SU-DHL-6 (cell line): ENCODE measurements at regions not wholly inside any gene's neighbourhood (a gene's known extent, or its start where the extent isn't known, plus 50 kb on each side); places are given as distances from the start of the nearest gene placed in this dataset.

Experiments used
- CTCF ChIP-seq: fragments of 200-600 bp; sonication (generic); IDR thresholded peaks from one replicate; pipeline ENCODE4 v1.5.1; 2017; ENCODE audit warnings: antibody characterized with exemption, mild to moderate bottlenecking, low read length, moderate library complexity; ENCODE audit not compliant: insufficient read depth, poor library complexity, severe bottlenecking
- EZH2phosphoT487 ChIP-seq: fragments of 200-600 bp; sonication (generic), shearing (Covaris generic); conservative IDR thresholded peaks from 2 replicates; pipeline ENCODE4 v1.6.1; 2018; ENCODE audit warnings: mild to moderate bottlenecking, antibody characterized with exemption, low read length, moderate library complexity, mixed read lengths

DNA sequence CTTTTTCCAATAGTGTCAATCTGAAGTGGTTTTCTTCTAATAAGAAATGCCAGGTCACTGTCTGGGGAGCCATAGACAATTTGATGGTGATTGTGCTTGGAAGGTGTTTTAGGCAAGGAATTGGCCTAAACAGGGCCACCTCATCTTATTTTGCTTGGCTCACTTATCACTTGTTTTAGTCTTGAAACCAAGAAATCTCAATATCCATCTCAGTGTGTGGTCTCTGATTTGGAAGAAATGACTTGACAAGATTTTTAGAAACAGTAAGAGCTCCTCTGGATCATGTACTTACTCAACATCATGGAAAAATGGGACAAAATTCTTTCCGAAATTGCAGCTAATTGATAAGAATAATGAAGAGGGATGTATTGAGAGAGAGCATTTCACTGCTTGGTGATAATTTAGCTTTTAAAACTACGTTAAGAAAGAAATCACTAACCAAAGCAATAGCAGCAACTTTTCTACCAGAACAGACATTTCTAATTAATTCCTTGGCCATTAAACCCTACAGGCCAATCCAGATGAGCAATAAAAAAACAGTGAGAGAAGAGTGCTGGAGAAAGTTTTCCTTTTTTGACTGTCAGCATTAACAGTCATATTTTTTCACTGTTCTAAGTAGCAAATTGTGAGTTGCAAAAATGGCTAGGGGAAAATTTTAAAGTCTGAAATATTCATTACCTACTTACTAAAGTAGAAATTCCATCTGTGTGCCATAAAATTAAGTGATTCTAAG is 157.3 kb downstream of the AEBP2 start:
- TF ChIP-seq CTCF (no peak), EZH2phosphoT487 (no peak)
